HG03025 (cell line): ENCODE measurements at regions not wholly inside any gene's neighbourhood (a gene's known extent, or its start where the extent isn't known, plus 50 kb on each side); places are given as distances from the start of the nearest gene placed in this dataset.
"Not testable (repeated sequence)": the region's sequence is repeated elsewhere in the genome, so short reads cannot be mapped to it uniquely, and the experiment has no call there.

Experiments
- ATAC-seq: cut with Tn5 transposase; IDR thresholded peaks from one replicate; pipeline ENCODE4 v1.9.1; 2021; ENCODE audit warnings: mild to moderate bottlenecking, moderate library complexity; ENCODE audit not compliant: unreplicated experiment, low FRiP score

GRCh38 chr4:64747919-64748715, 338.9 kb upstream of the TECRL start:
- ATAC-seq = no peak

- ATAC-seq = no peak
Observed at GRCh38 chr4:64738240-64738639, 329.0 kb upstream of the TECRL start.

- not testable (repeated sequence) for ATAC-seq
Observed at GRCh38 chr4:64737854-64738138, 328.5 kb upstream of the TECRL start.

- ATAC-seq = no peak
Observed at GRCh38 chr4:64737026-64737853, 328.0 kb upstream of the TECRL start.

GRCh38 chr4:64729561-64729960, 320.3 kb upstream of the TECRL start:
- ATAC-seq = no peak

- no peak for ATAC-seq
Observed at GRCh38 chr4:64727960-64728359, 318.7 kb upstream of the TECRL start.

- ATAC-seq = not testable (repeated sequence)
Observed at GRCh38 chr4:64727391-64727790, 318.1 kb upstream of the TECRL start.

- no peak for ATAC-seq
Observed at GRCh38 chr4:64724689-64725088, 315.4 kb upstream of the TECRL start.

GRCh38 chr4:64721106-64721505, 311.9 kb upstream of the TECRL start:
- ATAC-seq = no peak

GRCh38 chr4:64718091-64718490, 308.8 kb upstream of the TECRL start:
- no peak for ATAC-seq

- ATAC-seq = no peak
Observed at GRCh38 chr4:64715741-64716140, 306.5 kb upstream of the TECRL start.

GRCh38 chr4:64713256-64713840, 304.1 kb upstream of the TECRL start:
- ATAC-seq = peak; percentile 81

GRCh38 chr4:64712590-64712989, 303.3 kb upstream of the TECRL start:
- no peak for ATAC-seq

GRCh38 chr4:64705989-64706388, 296.7 kb upstream of the TECRL start:
- no peak for ATAC-seq

GRCh38 chr4:64698171-64698570, 288.9 kb upstream of the TECRL start:
- no peak for ATAC-seq

- ATAC-seq = no peak
Observed at GRCh38 chr4:64682946-64683345, 273.7 kb upstream of the TECRL start.

GRCh38 chr4:64682481-64682880, 273.2 kb upstream of the TECRL start:
- ATAC-seq = no peak

GRCh38 chr4:64673121-64673520, 263.9 kb upstream of the TECRL start:
- ATAC-seq = not testable (repeated sequence)

GRCh38 chr4:64670647-64671046, 261.4 kb upstream of the TECRL start:
- ATAC-seq = no peak

GRCh38 chr4:64643841-64644240, 234.6 kb upstream of the TECRL start:
- ATAC-seq = no peak

GRCh38 chr4:64642936-64643335, 233.7 kb upstream of the TECRL start:
- no peak for ATAC-seq

GRCh38 chr4:64640402-64640801, 231.2 kb upstream of the TECRL start:
- ATAC-seq = not testable (repeated sequence)
